C4-2B (cell line): ENCODE measurements at regions not wholly inside any gene's neighbourhood (a gene's known extent, or its start where the extent isn't known, plus 50 kb on each side); places are given as distances from the start of the nearest gene placed in this dataset.
"Not testable (repeated sequence)": the region's sequence is repeated elsewhere in the genome, so short reads cannot be mapped to it uniquely, and the experiment has no call there.

Source experiments
- ZFX ChIP-seq: fragments of 450-650 bp; IDR thresholded peaks from 2 replicates; pipeline ENCODE4 v1.6.1; 2017
- TF ChIP-seq, protein P1 (sequence below): fragments of 450-650 bp; conservative IDR thresholded peaks from 2 replicates; pipeline ENCODE4 v1.5.1; 2017; ENCODE audit warnings: mild to moderate bottlenecking

- TF ChIP-seq, protein P1, sequence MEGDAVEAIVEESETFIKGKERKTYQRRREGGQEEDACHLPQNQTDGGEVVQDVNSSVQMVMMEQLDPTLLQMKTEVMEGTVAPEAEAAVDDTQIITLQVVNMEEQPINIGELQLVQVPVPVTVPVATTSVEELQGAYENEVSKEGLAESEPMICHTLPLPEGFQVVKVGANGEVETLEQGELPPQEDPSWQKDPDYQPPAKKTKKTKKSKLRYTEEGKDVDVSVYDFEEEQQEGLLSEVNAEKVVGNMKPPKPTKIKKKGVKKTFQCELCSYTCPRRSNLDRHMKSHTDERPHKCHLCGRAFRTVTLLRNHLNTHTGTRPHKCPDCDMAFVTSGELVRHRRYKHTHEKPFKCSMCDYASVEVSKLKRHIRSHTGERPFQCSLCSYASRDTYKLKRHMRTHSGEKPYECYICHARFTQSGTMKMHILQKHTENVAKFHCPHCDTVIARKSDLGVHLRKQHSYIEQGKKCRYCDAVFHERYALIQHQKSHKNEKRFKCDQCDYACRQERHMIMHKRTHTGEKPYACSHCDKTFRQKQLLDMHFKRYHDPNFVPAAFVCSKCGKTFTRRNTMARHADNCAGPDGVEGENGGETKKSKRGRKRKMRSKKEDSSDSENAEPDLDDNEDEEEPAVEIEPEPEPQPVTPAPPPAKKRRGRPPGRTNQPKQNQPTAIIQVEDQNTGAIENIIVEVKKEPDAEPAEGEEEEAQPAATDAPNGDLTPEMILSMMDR: not testable (repeated sequence)
- TF ChIP-seq ZFX: not testable (repeated sequence)
These were observed 2058.4 kb downstream of the MRPL39 start for GRCh38 chr21:23548924-23549323.
